B cell (primary cell): ENCODE measurements at regions not wholly inside any gene's neighbourhood (a gene's known extent, or its start where the extent isn't known, plus 50 kb on each side); places are given as distances from the start of the nearest gene placed in this dataset.

ENCODE experiments used
- ATAC-seq: fragments of 200-7000 bp; cut with Tn5 transposase; one replicate; pipeline ENCODE4 v1.10.0; 2021; ENCODE audit warnings: low read depth, mild to moderate bottlenecking, moderate number of reproducible peaks, moderate library complexity
- CTCF ChIA-PET: fragments of 350-600 bp; sonication (Branson Sonifier 250); formaldehyde crosslinking; loops from one replicate; lab custom pipeline; 2021; ENCODE audit warnings: antibody characterized with exemption, inconsistent platforms; lab: Charles Lee
- POLR2A ChIA-PET: fragments of 350-600 bp; sonication (Branson Sonifier 250); formaldehyde crosslinking; loops from one replicate; lab custom pipeline; 2021; ENCODE audit warnings: antibody characterized with exemption; lab: Charles Lee
- DNase-seq: peaks from one replicate; pipeline ENCODE4 v3.0.0; 2013
- H2AFZ ChIP-seq: 2 replicates; pipeline ENCODE4 v1.6.1; 2012; ENCODE audit warnings: mild to moderate bottlenecking, low read depth, low read length; ENCODE audit not compliant: insufficient read depth, poor library complexity, severe bottlenecking
- H3K27ac ChIP-seq, 2 donors: 1 replicate in 1 of 2; 2 replicates in 1 of 2; pipeline ENCODE4 v1.5.1; 2012 to 2013; ENCODE audit warnings: low read length in 2 of 2, mild to moderate bottlenecking in 2 of 2, moderate library complexity in 1 of 2
- H3K27me3 ChIP-seq, 4 experiments: fragments of 200-600 bp in 1 of 4; sonication (generic) in 1 of 4; replicated peaks in 1 of 4; 1 replicate in 2 of 4; 2 replicates in 2 of 4; pipeline versions ENCODE4 v1.6.1 to v1.7.0; 2013 to 2016; ENCODE audit warnings: low read length in 3 of 4, mild to moderate bottlenecking in 2 of 4, mixed read lengths in 1 of 4, moderate library complexity in 1 of 4; ENCODE audit not compliant: insufficient read depth in 4 of 4, control insufficient read depth in 3 of 4; ENCODE audit errors: control extremely low read depth in 1 of 4
- H3K36me3 ChIP-seq, 2 experiments: replicated peaks in 1 of 2; 1 replicate in 1 of 2; 2 replicates in 1 of 2; pipeline versions ENCODE4 v1.6.1 to v1.7.1; 2013; ENCODE audit warnings: low read length in 1 of 2; ENCODE audit not compliant: insufficient read depth in 2 of 2, control insufficient read depth in 1 of 2; ENCODE audit errors: control extremely low read depth in 1 of 2, extremely low read depth in 1 of 2
- H3K4me1 ChIP-seq, 2 donors: fragments of 200-600 bp in 1 of 2; sonication (generic) in 1 of 2; 1 replicate in 1 of 2; 2 replicates in 1 of 2; pipeline versions ENCODE4 v1.5.1 to v1.6.1; 2013 to 2017; ENCODE audit warnings: low read length in 2 of 2; ENCODE audit not compliant: control insufficient read depth in 2 of 2, insufficient read depth in 2 of 2
- H3K4me2 ChIP-seq: replicated peaks from 2 replicates; pipeline ENCODE3; 2012; ENCODE audit warnings: mild to moderate bottlenecking, low read depth, low read length; ENCODE audit not compliant: poor library complexity, severe bottlenecking
- H3K4me3 ChIP-seq, 5 experiments: fragments of 200-600 bp in 1 of 5; sonication (generic) in 1 of 5; 1 replicate in 3 of 5; 2 replicates in 2 of 5; pipeline versions ENCODE4 v1.5.1 to v1.7.0; 2011 to 2016; ENCODE audit warnings: low read length in 4 of 5, mild to moderate bottlenecking in 4 of 5, low read depth in 2 of 5, control low read depth in 1 of 5, moderate library complexity in 1 of 5; ENCODE audit not compliant: insufficient read depth in 1 of 5; ENCODE audit errors: control extremely low read depth in 1 of 5, extremely low read depth in 1 of 5
- H3K79me2 ChIP-seq: fragments of 200-600 bp; sonication (generic); one replicate; pipeline ENCODE4 v1.6.0; 2016; ENCODE audit warnings: low read length; ENCODE audit not compliant: control insufficient read depth, insufficient read depth
- H3K9ac ChIP-seq: fragments of 200-600 bp; sonication (generic); 2 replicates; pipeline ENCODE4 v1.6.1; 2017; ENCODE audit warnings: mild to moderate bottlenecking, low read length, moderate library complexity
- H3K9me3 ChIP-seq, 3 donors: one replicate each; pipeline versions ENCODE4 v1.6.1 to v1.7.1; 2013; ENCODE audit warnings: low read length in 2 of 3; ENCODE audit not compliant: control insufficient read depth in 2 of 3, insufficient read depth in 1 of 3; ENCODE audit errors: control extremely low read depth in 1 of 3
- H4K20me1 ChIP-seq: 2 replicates; pipeline ENCODE4 v1.6.0; 2012; ENCODE audit warnings: mild to moderate bottlenecking, low read length; ENCODE audit not compliant: insufficient read depth, control insufficient read depth, poor library complexity, severe bottlenecking
- H3K27ac Mint-ChIP-seq: one replicate; pipeline ENCODE4 v1.8.0; 2021; ENCODE audit warnings: mixed read lengths
- H3K27me3 Mint-ChIP-seq: one replicate; pipeline ENCODE4 v1.8.0; 2021; ENCODE audit warnings: mixed read lengths
- H3K4me1 Mint-ChIP-seq: one replicate; pipeline ENCODE4 v1.8.0; 2021; ENCODE audit warnings: mixed read lengths
- H3K4me3 Mint-ChIP-seq: one replicate; pipeline ENCODE4 v1.8.0; 2021; ENCODE audit warnings: mixed read lengths
- H3K9me3 Mint-ChIP-seq: one replicate; pipeline ENCODE4 v1.8.0; 2022; ENCODE audit warnings: mixed read lengths; ENCODE audit not compliant: insufficient read depth
- CTCF ChIP-seq: fragments of 200-600 bp; IDR thresholded peaks from one replicate; pipeline ENCODE4 v1.8.0; 2022; ENCODE audit warnings: antibody characterized with exemption, mild to moderate bottlenecking
- EZH2 ChIP-seq: IDR thresholded peaks from 2 replicates; pipeline ENCODE4 v1.6.1; 2012; ENCODE audit warnings: borderline replicate concordance, low read depth, mild to moderate bottlenecking, moderate library complexity, low read length; ENCODE audit not compliant: insufficient read depth, poor library complexity, severe bottlenecking
- WGBS: methylation state at CpG from one replicate; pipeline ENCODE4 v1.1.5; 2013; ENCODE audit warnings: missing lambda C conversion rate; ENCODE audit not compliant: insufficient coverage; 5-methylcytosine and 5-hydroxymethylcytosine counted together
- intact Hi-C: fragments of 100-400 bp; cut with micrococcal nuclease; formaldehyde crosslinking; loops from one replicate; pipeline ENCODE4 v1.10.0; 2022

GRCh38 chr10:44044549-44044948, 340.3 kb downstream of the CXCL12 start:
- Histone ChIP-seq H2AFZ (no peak overlapping the region), H4K20me1 (no peaks in the 10 kb centered on the region), H3K27ac (no peak overlapping the region), H3K4me3 (no peak overlapping the region), H3K4me2 (no peak overlapping the region), H3K4me1 (no peaks in the 10 kb centered on the region), H3K79me2 (no peaks in the 10 kb centered on the region), H3K9me3 (peaks cover 0 to 6% (median 0%) of the 10 kb centered on the region in 3 donors), H3K27me3 (no peaks in the 10 kb centered on the region), H3K9ac (no peak overlapping the region), H3K36me3 (no peaks in the 10 kb centered on the region)
- intact Hi-C loops = no loop called here
- Mint-ChIP-seq H3K4me1 (no peaks in the 10 kb centered on the region), H3K4me3 (no peak overlapping the region), H3K9me3 (peaks cover 6% of the 10 kb centered on the region), H3K27ac (no peak overlapping the region), H3K27me3 (peaks cover 5% of the 10 kb centered on the region)
- ATAC-seq (no peak), DNase-seq (no peak)
- ChIA-PET CTCF (no interaction called here), POLR2A (no interaction called here)
- WGBS = 93% methylated on average over 10 of the region's 10 CpGs
- TF ChIP-seq CTCF (no peak), EZH2 (no peak)

- H3K27me3 Mint-ChIP-seq = peaks cover 5% of the 10 kb centered on the region
- 95% methylated on average over 12 of the region's 14 CpGs for WGBS
- no peak overlapping the region for H3K4me3 Mint-ChIP-seq
- Histone ChIP-seq H3K79me2 (no peaks in the 10 kb centered on the region), H2AFZ (no peak overlapping the region), H3K4me3 (no peak overlapping the region), H3K27me3 (no peaks in the 10 kb centered on the region), H3K27ac (no peak overlapping the region), H3K4me1 (no peaks in the 10 kb centered on the region), H3K9ac (no peak overlapping the region), H3K36me3 (no peaks in the 10 kb centered on the region), H3K4me2 (no peak overlapping the region), H3K9me3 (peaks cover 0 to 5% (median 0%) of the 10 kb centered on the region in 3 donors), H4K20me1 (no peaks in the 10 kb centered on the region)
- no peak for ATAC-seq
- DNase-seq = no peak
- H3K27ac Mint-ChIP-seq = no peak overlapping the region
- POLR2A ChIA-PET = no interaction called here
- no peak for TF ChIP-seq CTCF
- TF ChIP-seq EZH2 = no peak
- H3K4me1 Mint-ChIP-seq = no peaks in the 10 kb centered on the region
- CTCF ChIA-PET = no interaction called here
- intact Hi-C loops = no loop called here
- peaks cover 6% of the 10 kb centered on the region for H3K9me3 Mint-ChIP-seq
These were observed 341.1 kb downstream of the CXCL12 start for GRCh38 chr10:44043646-44044375.
